ENCODE measurements at regions not wholly inside any gene's neighbourhood (a gene's known extent, or its start where the extent isn't known, plus 50 kb on each side); places are given as distances from the start of the nearest gene placed in this dataset.

- TF ChIP-seq TOX (CRISPR knock-in tag; IDR thresholded peaks at IDR 0.05; ENCODE audit: borderline replicate concordance) (no peak), ZNF70 (CRISPR knock-in tag; IDR thresholded peaks at IDR 0.05) (no peak), CSDC2 (CRISPR knock-in tag; IDR thresholded peaks at IDR 0.05) (no peak), RARB (CRISPR knock-in tag; IDR thresholded peaks at IDR 0.05) (no peak), GLIS3 (CRISPR knock-in tag; IDR thresholded peaks at IDR 0.05) (no peak)
- ATAC-seq = no peak
Measured at GRCh38 chr22:49286181-49286760, 541.4 kb downstream of the BRD1 start.

GRCh38 chr22:49284931-49285330, 542.7 kb downstream of the BRD1 start:
- ATAC-seq = no peak
- TF ChIP-seq GLIS3 (CRISPR knock-in tag; IDR thresholded peaks at IDR 0.05) = no peak
- no peak for TF ChIP-seq BACH2 (CRISPR knock-in tag; IDR thresholded peaks at IDR 0.05; ENCODE audit: borderline replicate concordance)
- no peak for TF ChIP-seq ZNF565 (CRISPR knock-in tag; conservative IDR thresholded peaks at IDR 0.05; ENCODE audit: low read depth)
- no peak for TF ChIP-seq ZFP3 (CRISPR knock-in tag; IDR thresholded peaks at IDR 0.05)
- TF ChIP-seq CSRNP3 (CRISPR knock-in tag; IDR thresholded peaks at IDR 0.05) = no peak
- TF ChIP-seq ZNF8 (CRISPR knock-in tag; IDR thresholded peaks at IDR 0.05) = no peak

GRCh38 chr22:49284056-49284784, 543.5 kb downstream of the BRD1 start:
- ATAC-seq = no peak
- no peak for TF ChIP-seq GLIS3 (CRISPR knock-in tag; IDR thresholded peaks at IDR 0.05)
- TF ChIP-seq ZNF565 (CRISPR knock-in tag; conservative IDR thresholded peaks at IDR 0.05; ENCODE audit: low read depth) = no peak
- no peak for TF ChIP-seq CREB5 (CRISPR knock-in tag; IDR thresholded peaks at IDR 0.05; ENCODE audit: low read depth)
- TF ChIP-seq ISL1 (CRISPR knock-in tag; IDR thresholded peaks at IDR 0.05) = no peak
- TF ChIP-seq ZFP30 (CRISPR knock-in tag; IDR thresholded peaks at IDR 0.05) = no peak
- TF ChIP-seq CSRNP3 (CRISPR knock-in tag; IDR thresholded peaks at IDR 0.05) = no peak
- no peak for TF ChIP-seq POU6F1 (CRISPR knock-in tag; IDR thresholded peaks at IDR 0.05; ENCODE audit: borderline replicate concordance, low read depth)
- TF ChIP-seq ZC3H10 (CRISPR knock-in tag; IDR thresholded peaks at IDR 0.05) = no peak
- no peak for TF ChIP-seq TOX (CRISPR knock-in tag; IDR thresholded peaks at IDR 0.05; ENCODE audit: borderline replicate concordance)
- no peak for TF ChIP-seq ZNF8 (CRISPR knock-in tag; IDR thresholded peaks at IDR 0.05)
- no peak for TF ChIP-seq RARB (CRISPR knock-in tag; IDR thresholded peaks at IDR 0.05)
- TF ChIP-seq ESRRG (CRISPR knock-in tag; IDR thresholded peaks at IDR 0.05) = no peak
- TF ChIP-seq ARNTL (CRISPR knock-in tag; IDR thresholded peaks at IDR 0.05; ENCODE audit: borderline replicate concordance, low read depth) = no peak
- no peak for TF ChIP-seq PATZ1 (CRISPR knock-in tag; IDR thresholded peaks at IDR 0.05; ENCODE audit: borderline replicate concordance)
- no peak for TF ChIP-seq TCF4 (CRISPR knock-in tag; IDR thresholded peaks at IDR 0.05; ENCODE audit: borderline replicate concordance)
- no peak for TF ChIP-seq BACH2 (CRISPR knock-in tag; IDR thresholded peaks at IDR 0.05; ENCODE audit: borderline replicate concordance)

GRCh38 chr22:49282596-49282995, 545.1 kb downstream of the BRD1 start:
- TF ChIP-seq CREB5 (CRISPR knock-in tag; IDR thresholded peaks at IDR 0.05; ENCODE audit: low read depth) (no peak), GLIS3 (CRISPR knock-in tag; IDR thresholded peaks at IDR 0.05) (no peak), ARNTL (CRISPR knock-in tag; IDR thresholded peaks at IDR 0.05; ENCODE audit: borderline replicate concordance, low read depth) (no peak), CSRNP3 (CRISPR knock-in tag; IDR thresholded peaks at IDR 0.05) (no peak), ZNF70 (CRISPR knock-in tag; IDR thresholded peaks at IDR 0.05) (no peak), ZFP3 (CRISPR knock-in tag; IDR thresholded peaks at IDR 0.05) (no peak), TSHZ2 (CRISPR knock-in tag; IDR thresholded peaks at IDR 0.05) (no peak)
- ATAC-seq = no peak

Data from SK-N-SH treated with all-trans-retinoic acid at 6 μM for 48 hours (cell line).